ENCODE measurements at regions not wholly inside any gene's neighbourhood (a gene's known extent, or its start where the extent isn't known, plus 50 kb on each side); places are given as distances from the start of the nearest gene placed in this dataset.

- no peaks in the 10 kb centered on the region for H3K36me3 ChIP-seq (ENCODE audit: control insufficient read depth, insufficient read depth, low read length)
- FAIRE-seq (no peak), ATAC-seq (no peak), DNase-seq (ENCODE audit: extremely low read depth in 1 of 4, low spot score in 3 of 4) (no peak)
- ChIA-PET POLR2A (interaction anchor here (0.5 to 1.6 kb wide), 3 partner anchors 11 to 243 kb away, joined by 3 to 4 read pairs (median 3); no protein-coding TSS in a partner anchor), CTCF (ENCODE audit: low intra/inter-chr PET ratio) (no interaction called here)
- H3K9me1 ChIP-seq (ENCODE audit: control insufficient read depth, insufficient read depth, low read length) = no peaks in the 10 kb centered on the region
- H3K4me2 ChIP-seq (ENCODE audit: insufficient read depth, low read length) = no peak overlapping the region
- WGBS (ENCODE audit: insufficient coverage, low coverage, missing lambda C conversion rate) = 0% methylated on average over 8 of the region's 8 CpGs
- peaks cover 20 to 49% of the 10 kb centered on the region in 2 experiments; a peak in 4 of 5 replicates for H3K27me3 ChIP-seq (ENCODE audit: control insufficient read depth in 2 of 2, insufficient read depth in 2 of 2, low read length in 2 of 2)
- H3K79me2 ChIP-seq (ENCODE audit: control insufficient read depth, insufficient read depth, low read length) = no peaks in the 10 kb centered on the region
- in situ Hi-C loops (cut with MboI) (no loop called here), intact Hi-C loops (cut with micrococcal nuclease) (no loop called here)
- no peak overlapping the region for H3K27ac ChIP-seq (ENCODE audit: extremely low read depth, low read depth, low read length)
- H3K4me3 ChIP-seq = no peak overlapping the region
- H2AFZ ChIP-seq (ENCODE audit: low read depth, low read length) = no peak overlapping the region
- no peaks in the 10 kb centered on the region for H4K20me1 ChIP-seq (replicated peaks; ENCODE audit: control insufficient read depth, insufficient read depth, low read length)
- H3K9me3 ChIP-seq (replicated peaks; ENCODE audit: control insufficient read depth, insufficient read depth, low read depth, low read length) = no peaks in the 10 kb centered on the region
- TF ChIP-seq STAT6 (CRISPR knock-in tag; IDR thresholded peaks at IDR 0.05) = no peak
- TF ChIP-seq ARID4B (CRISPR knock-in tag; IDR thresholded peaks at IDR 0.05) = no peak
- TF ChIP-seq TCF15 (CRISPR knock-in tag; IDR thresholded peaks at IDR 0.05) = no peak
- TF ChIP-seq ZNF24 (IDR thresholded peaks at IDR 0.05) = 0 out of 2 replicates have a peak, but pooled peaks have one; percentile 13
- H3K4me1 ChIP-seq (replicated peaks in 1 of 2; ENCODE audit: control insufficient read depth in 2 of 2, insufficient read depth in 2 of 2, low read length in 2 of 2) = no peaks in the 10 kb centered on the region
- H3K9ac ChIP-seq (ENCODE audit: insufficient read depth in 1 of 2, low read depth in 2 of 2, low read length in 2 of 2) = no peak overlapping the region
- BruUV-seq (replicated peaks) = no TSS peak
Observed at GRCh38 chr17:31695456-31696090, 163.5 kb downstream of the COPRS start.
